T-cell (primary cell): ENCODE measurements at regions not wholly inside any gene's neighbourhood (a gene's known extent, or its start where the extent isn't known, plus 50 kb on each side); places are given as distances from the start of the nearest gene placed in this dataset.
A peak's percentile ranks its signal among the peaks of the same experiment; 100 is the strongest.

ENCODE experiments used
- ATAC-seq, 4 experiments: fragments of 200-7000 bp in 3 of 4; fragments of 150-1000 bp in 1 of 4; cut with Tn5 transposase; replicated peaks in 1 of 4; 1 replicate in 3 of 4; 2 replicates in 1 of 4; pipeline ENCODE4 v1.10.0; 2021; ENCODE audit warnings: moderate library complexity in 3 of 4, mild to moderate bottlenecking in 2 of 4, moderate number of reproducible peaks in 1 of 4
- CTCF ChIA-PET, 2 donors: fragments of 300-600 bp; sonication (Branson Sonifier 250); formaldehyde crosslinking; loops; one replicate each; lab custom pipeline; 2022; ENCODE audit warnings: antibody characterized with exemption in 2 of 2; lab: Charles Lee
- POLR2A ChIA-PET, 2 donors: fragments of 300-600 bp; sonication (Branson Sonifier 250); formaldehyde crosslinking; loops; one replicate each; lab custom pipeline; 2022; ENCODE audit warnings: antibody characterized with exemption in 2 of 2; lab: Charles Lee
- DNase-seq, 35 experiments: peaks; one replicate each; pipeline versions ENCODE4 v3.0.0 to v3.0.0-alpha.2; 2013 to 2023
- H3K27ac ChIP-seq: one replicate; pipeline ENCODE4 v1.5.1; 2013; ENCODE audit warnings: low read length
- H3K27me3 ChIP-seq, 2 experiments: replicated peaks in 1 of 2; 1 replicate in 1 of 2; 2 replicates in 1 of 2; pipeline versions ENCODE4 v1.6.1 to v1.7.0; 2013; ENCODE audit warnings: low read length in 1 of 2, mixed read lengths in 1 of 2; ENCODE audit not compliant: control insufficient read depth in 2 of 2, insufficient read depth in 2 of 2; ENCODE audit errors: extremely low read depth in 1 of 2
- H3K36me3 ChIP-seq, 2 donors: 1 replicate in 1 of 2; 2 replicates in 1 of 2; pipeline versions ENCODE4 v1.6.1 to v1.7.0; 2013; ENCODE audit warnings: low read length in 1 of 2; ENCODE audit not compliant: control insufficient read depth in 2 of 2, insufficient read depth in 1 of 2; ENCODE audit errors: extremely low read depth in 1 of 2
- H3K4me1 ChIP-seq, 2 experiments: 1 replicate in 1 of 2; 2 replicates in 1 of 2; pipeline versions ENCODE4 v1.6.1 to v1.7.0; 2013; ENCODE audit warnings: low read length in 2 of 2, mixed read lengths in 1 of 2; ENCODE audit not compliant: insufficient read depth in 2 of 2, control insufficient read depth in 1 of 2; ENCODE audit errors: extremely low read depth in 1 of 2
- H3K4me3 ChIP-seq, 2 donors: 1 replicate in 1 of 2; 2 replicates in 1 of 2; pipeline versions ENCODE4 v1.5.1 to v1.7.0; 2013; ENCODE audit warnings: mild to moderate bottlenecking in 2 of 2, low read length in 1 of 2, moderate library complexity in 1 of 2; ENCODE audit not compliant: control insufficient read depth in 1 of 2; ENCODE audit errors: extremely low read depth in 1 of 2
- H3K9me3 ChIP-seq: 2 replicates; pipeline ENCODE4 v1.7.0; 2013
- H3K27ac Mint-ChIP-seq, 2 donors: one replicate each; pipeline ENCODE4 v1.8.0; 2020 to 2021; ENCODE audit warnings: mild to moderate bottlenecking in 2 of 2, mixed read lengths in 2 of 2
- H3K27me3 Mint-ChIP-seq, 2 donors: one replicate each; pipeline ENCODE4 v1.8.0; 2021 to 2022; ENCODE audit warnings: mixed read lengths in 2 of 2
- H3K36me3 Mint-ChIP-seq: one replicate; pipeline ENCODE4 v1.8.0; 2021; ENCODE audit warnings: mixed read lengths
- H3K4me1 Mint-ChIP-seq, 3 donors: one replicate each; pipeline ENCODE4 v1.8.0; 2020 to 2022; ENCODE audit warnings: mixed read lengths in 3 of 3, mild to moderate bottlenecking in 1 of 3
- H3K4me3 Mint-ChIP-seq, 3 donors: one replicate each; pipeline ENCODE4 v1.8.0; 2020 to 2022; ENCODE audit warnings: mild to moderate bottlenecking in 3 of 3, mixed read lengths in 3 of 3, moderate library complexity in 3 of 3
- H3K9me3 Mint-ChIP-seq, 3 donors: one replicate each; pipeline ENCODE4 v1.8.0; 2020 to 2022; ENCODE audit warnings: mixed read lengths in 3 of 3
- WGBS: methylation state at CpG from one replicate; pipeline ENCODE4 v1.1.5; 2013; ENCODE audit warnings: missing lambda C conversion rate; ENCODE audit not compliant: insufficient coverage; 5-methylcytosine and 5-hydroxymethylcytosine counted together

DNA sequence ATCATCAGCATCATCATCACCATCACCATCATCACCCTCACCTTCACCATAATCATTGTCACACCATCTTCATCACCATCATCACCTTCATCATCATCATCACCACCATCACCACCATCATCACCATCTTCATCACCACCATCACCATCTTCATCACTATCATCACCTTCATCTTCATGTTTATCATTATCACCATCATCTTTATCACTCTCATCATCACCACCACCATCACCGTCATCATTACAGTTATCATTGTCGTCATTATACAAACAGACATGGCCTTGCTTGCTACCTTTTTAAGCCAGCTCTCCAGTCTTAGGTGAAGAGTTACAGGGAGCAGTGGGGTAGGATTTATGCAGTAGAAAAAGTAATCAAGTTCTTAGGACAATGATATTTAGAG, 114.9 kb downstream of the IRF8 start:
- Histone ChIP-seq H3K27me3 (peaks cover 0 to 23% of the 10 kb centered on the region in 2 experiments), H3K27ac (no peak overlapping the region), H3K4me3 (no peak overlapping the region), H3K4me1 (no peaks in the 10 kb centered on the region), H3K9me3 (no peaks in the 10 kb centered on the region), H3K36me3 (no peaks in the 10 kb centered on the region)
- DNase-seq (no peak), ATAC-seq (no peak)
- ChIA-PET CTCF (interaction anchor here in 1 of 2 donors (1.1 kb wide), 1 partner anchor 195 kb away, joined by 3 read pairs; no protein-coding TSS in a partner anchor), POLR2A (no interaction called here)
- Mint-ChIP-seq H3K9me3 (peaks cover 0 to 4% (median 0%) of the 10 kb centered on the region in 3 donors), H3K4me1 (peaks cover 0 to 7% (median 0%) of the 10 kb centered on the region in 3 donors), H3K27ac (no peak overlapping the region), H3K27me3 (peaks cover 20 to 23% of the 10 kb centered on the region in 2 donors), H3K4me3 (no peak overlapping the region), H3K36me3 (no peaks in the 10 kb centered on the region)
- no CpG with 5 or more reads among the region's 2 CpGs for WGBS

DNA sequence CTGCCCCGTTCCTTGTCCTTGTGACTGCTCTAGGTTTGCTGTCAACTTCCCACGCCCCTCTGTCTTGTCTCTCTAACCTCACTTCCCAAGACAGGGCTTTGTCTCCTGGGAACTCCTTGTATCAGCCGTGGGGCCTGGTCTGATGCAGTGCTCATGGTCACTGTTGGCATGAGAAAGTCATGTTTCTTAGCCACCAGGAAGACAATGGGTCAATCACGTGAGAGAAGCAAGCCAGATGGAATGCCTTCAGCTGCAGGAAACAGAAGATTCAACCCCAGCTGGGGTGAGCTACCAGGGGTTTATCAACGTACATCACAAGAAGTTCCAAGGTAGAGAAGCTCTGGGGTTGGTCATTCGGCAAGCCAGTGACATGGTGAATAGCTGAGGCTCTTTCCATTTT, 116.6 kb downstream of the IRF8 start:
- ATAC-seq: no peak
- H3K9me3 ChIP-seq: no peaks in the 10 kb centered on the region
- H3K4me3 ChIP-seq: no peak overlapping the region
- H3K36me3 Mint-ChIP-seq: peaks cover 3% of the 10 kb centered on the region
- peaks cover 4 to 11% (median 7%) of the 10 kb centered on the region in 3 donors for H3K9me3 Mint-ChIP-seq
- no peaks in the 10 kb centered on the region for H3K4me1 ChIP-seq
- H3K27ac ChIP-seq: no peak overlapping the region
- peaks cover 30 to 35% of the 10 kb centered on the region in 2 donors for H3K27me3 Mint-ChIP-seq
- no peak for DNase-seq
- no peaks in the 10 kb centered on the region for H3K36me3 ChIP-seq
- no peak overlapping the region for H3K4me3 Mint-ChIP-seq
- CTCF ChIA-PET: interaction anchor here in 1 of 2 donors (1.0 to 2.2 kb wide), 4 partner anchors 13 to 196 kb away, joined by 3 to 24 read pairs (median 8); no protein-coding TSS in a partner anchor
- 81% methylated on average over 3 of the region's 6 CpGs for WGBS
- no peak overlapping the region for H3K27ac Mint-ChIP-seq
- POLR2A ChIA-PET: no interaction called here
- peaks cover 0 to 36% of the 10 kb centered on the region in 2 experiments for H3K27me3 ChIP-seq
- H3K4me1 Mint-ChIP-seq: no peaks in the 10 kb centered on the region

DNA sequence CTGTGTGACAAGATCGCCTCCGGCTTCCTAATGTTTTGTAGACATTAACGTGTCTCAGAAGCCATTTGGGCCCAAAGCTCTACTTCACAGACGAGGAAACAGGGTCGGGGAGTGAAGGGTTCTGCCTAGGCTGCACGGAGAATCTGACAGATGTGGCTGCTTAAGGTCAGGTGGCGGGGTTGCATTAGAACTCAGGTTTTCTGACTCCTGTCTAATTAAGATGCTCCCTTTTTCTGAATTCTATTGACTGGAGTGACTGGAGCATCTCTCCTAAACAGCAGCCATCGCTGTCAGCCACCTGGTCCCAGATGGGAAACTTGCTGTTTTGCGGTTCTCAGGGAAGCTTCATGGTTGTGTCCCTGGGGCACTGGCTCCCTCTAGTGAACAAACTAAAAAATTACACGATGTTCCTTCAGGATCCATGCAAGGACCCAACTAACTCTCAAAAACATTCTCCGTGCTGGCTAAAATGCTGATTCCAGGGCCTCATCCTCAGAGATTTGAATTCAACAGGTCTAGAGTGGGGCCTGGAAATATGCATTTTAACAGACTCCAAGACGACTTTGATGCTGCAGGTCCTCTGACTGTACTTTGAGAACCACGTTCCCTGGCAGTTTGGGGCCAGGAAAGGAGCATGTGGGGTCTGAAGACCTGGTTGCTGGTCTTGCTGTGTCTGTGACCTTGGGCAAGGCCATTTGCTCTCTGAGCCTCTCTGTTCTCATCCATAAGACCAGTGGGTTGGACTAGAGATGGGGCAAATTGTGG, 117.4 kb downstream of the IRF8 start:
- CTCF ChIA-PET: interaction anchor here in 1 of 2 donors (0.9 to 2.2 kb wide), 5 partner anchors 12 to 197 kb away, joined by 3 to 24 read pairs (median 5); no protein-coding TSS in a partner anchor
- Mint-ChIP-seq H3K4me3 (no peak overlapping the region), H3K9me3 (peaks cover 4 to 11% (median 7%) of the 10 kb centered on the region in 3 donors), H3K27me3 (peaks cover 34 to 40% of the 10 kb centered on the region in 2 donors), H3K4me1 (no peaks in the 10 kb centered on the region), H3K27ac (no peak overlapping the region), H3K36me3 (peaks cover 5% of the 10 kb centered on the region)
- Histone ChIP-seq H3K27me3 (peaks cover 0 to 35% of the 10 kb centered on the region in 2 experiments), H3K4me1 (no peaks in the 10 kb centered on the region), H3K27ac (no peak overlapping the region), H3K4me3 (no peak overlapping the region), H3K9me3 (no peaks in the 10 kb centered on the region), H3K36me3 (no peaks in the 10 kb centered on the region)
- WGBS: 47% methylated on average over 12 of the region's 13 CpGs
- POLR2A ChIA-PET: no interaction called here
- DNase-seq (peak in 20 of 35 experiments; percentile 2 to 70 (median 17)), ATAC-seq (peak in 1 of 4 experiments; percentile 45)

DNA sequence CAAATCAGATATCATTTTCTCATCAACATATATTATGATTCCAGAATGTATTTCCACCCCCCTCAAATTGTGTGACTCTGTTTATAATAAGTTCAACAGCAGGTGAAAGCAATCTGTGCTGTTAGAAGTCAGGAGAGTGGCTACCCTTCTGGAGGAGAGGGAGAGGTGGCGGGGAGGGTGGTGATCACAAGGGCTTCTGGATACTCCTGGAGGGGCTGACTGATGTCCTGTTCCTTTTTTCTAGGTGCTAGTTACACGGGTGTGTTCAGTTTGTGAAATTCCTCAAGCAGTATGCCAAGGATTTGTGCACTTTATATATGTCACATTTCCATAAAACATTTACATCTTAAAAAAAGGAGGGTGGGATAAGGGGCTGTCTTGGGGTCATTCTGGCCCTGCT, 119.1 kb downstream of the IRF8 start:
- H3K27me3 Mint-ChIP-seq: peaks cover 30 to 38% of the 10 kb centered on the region in 2 donors
- H3K9me3 Mint-ChIP-seq: peaks cover 4 to 11% (median 7%) of the 10 kb centered on the region in 3 donors
- Histone ChIP-seq H3K27me3 (peaks cover 0 to 45% of the 10 kb centered on the region in 2 experiments), H3K27ac (no peak overlapping the region), H3K36me3 (no peaks in the 10 kb centered on the region), H3K4me1 (no peaks in the 10 kb centered on the region), H3K4me3 (no peak overlapping the region), H3K9me3 (no peaks in the 10 kb centered on the region)
- H3K4me1 Mint-ChIP-seq: no peaks in the 10 kb centered on the region
- DNase-seq: no peak
- no peak for ATAC-seq
- ChIA-PET POLR2A (no interaction called here), CTCF (no interaction called here)
- 67% methylated on average over 1 of the region's 2 CpGs for WGBS
- H3K36me3 Mint-ChIP-seq: peaks cover 5% of the 10 kb centered on the region
- H3K4me3 Mint-ChIP-seq: no peak overlapping the region
- H3K27ac Mint-ChIP-seq: no peak overlapping the region

DNA sequence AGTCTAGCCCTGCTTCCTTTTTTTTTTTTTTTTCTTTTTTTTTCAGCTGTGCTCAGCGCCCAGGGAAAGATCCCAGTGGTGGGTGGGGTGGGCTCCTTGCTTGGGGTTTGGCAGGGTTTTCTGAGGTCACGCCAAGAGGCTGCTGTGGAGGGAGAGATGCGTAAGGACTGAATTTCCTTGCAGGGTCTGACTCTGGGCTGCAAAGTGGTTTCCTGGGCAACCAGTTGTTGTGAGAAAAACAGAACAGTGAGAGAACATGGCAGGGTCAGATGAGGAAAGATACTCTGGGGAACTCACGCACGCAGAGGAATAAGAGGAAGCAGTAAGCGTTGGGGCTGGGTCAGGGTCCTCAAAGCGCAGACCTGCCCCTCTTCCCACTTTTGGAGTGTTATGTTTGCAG, 119.5 kb downstream of the IRF8 start:
- Mint-ChIP-seq H3K36me3 (peaks cover 5% of the 10 kb centered on the region), H3K27me3 (peaks cover 30 to 38% of the 10 kb centered on the region in 2 donors), H3K27ac (no peak overlapping the region), H3K4me3 (no peak overlapping the region), H3K9me3 (peaks cover 4 to 14% (median 7%) of the 10 kb centered on the region in 3 donors), H3K4me1 (no peaks in the 10 kb centered on the region)
- peak in 1 of 4 experiments; percentile 36 for ATAC-seq
- Histone ChIP-seq H3K4me1 (no peaks in the 10 kb centered on the region), H3K36me3 (no peaks in the 10 kb centered on the region), H3K9me3 (no peaks in the 10 kb centered on the region), H3K27ac (no peak overlapping the region), H3K4me3 (no peak overlapping the region), H3K27me3 (peaks cover 0 to 45% of the 10 kb centered on the region in 2 experiments)
- DNase-seq: peak in 5 of 35 experiments; percentile 1 to 40 (median 24)
- ChIA-PET POLR2A (no interaction called here), CTCF (no interaction called here)
- 5% methylated on average over 2 of the region's 7 CpGs for WGBS

DNA sequence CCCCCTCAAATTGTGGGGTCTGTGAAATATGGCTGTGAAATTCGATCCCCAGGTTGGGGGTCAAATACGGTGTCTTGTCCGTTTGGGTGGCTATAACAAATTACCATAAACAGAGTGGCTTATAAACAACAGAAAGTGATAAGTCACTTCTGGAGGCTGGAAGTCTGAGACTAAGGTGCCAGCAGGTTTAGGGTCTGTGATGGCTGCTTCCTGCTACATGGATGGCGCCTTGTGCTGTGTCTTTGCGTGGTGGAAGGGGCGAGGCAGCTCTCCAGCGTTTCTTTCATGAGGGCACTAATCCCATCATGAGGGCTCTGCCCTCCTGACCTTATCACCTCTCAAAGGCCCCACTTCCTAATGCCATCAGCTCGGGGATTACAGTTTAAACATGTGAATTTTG, 120.0 kb downstream of the IRF8 start:
- WGBS: 40% methylated on average over 1 of the region's 8 CpGs
- ChIA-PET POLR2A (no interaction called here), CTCF (no interaction called here)
- H3K4me1 Mint-ChIP-seq: no peaks in the 10 kb centered on the region
- DNase-seq: no peak
- H3K36me3 ChIP-seq: no peaks in the 10 kb centered on the region
- peaks cover 0 to 45% of the 10 kb centered on the region in 2 experiments for H3K27me3 ChIP-seq
- no peaks in the 10 kb centered on the region for H3K4me1 ChIP-seq
- H3K9me3 ChIP-seq: peaks cover 2% of the 10 kb centered on the region
- ATAC-seq: no peak
- H3K36me3 Mint-ChIP-seq: peaks cover 5% of the 10 kb centered on the region
- no peak overlapping the region for H3K27ac ChIP-seq
- no peak overlapping the region for H3K4me3 ChIP-seq
- H3K27me3 Mint-ChIP-seq: peaks cover 30 to 38% of the 10 kb centered on the region in 2 donors
- peak overlapping the region in 1 of 2 donors; percentile 13 for H3K27ac Mint-ChIP-seq
- no peak overlapping the region for H3K4me3 Mint-ChIP-seq
- peaks cover 4 to 18% (median 10%) of the 10 kb centered on the region in 3 donors for H3K9me3 Mint-ChIP-seq
